ENCODE measurements at regions not wholly inside any gene's neighbourhood (a gene's known extent, or its start where the extent isn't known, plus 50 kb on each side); places are given as distances from the start of the nearest gene placed in this dataset.

DNA sequence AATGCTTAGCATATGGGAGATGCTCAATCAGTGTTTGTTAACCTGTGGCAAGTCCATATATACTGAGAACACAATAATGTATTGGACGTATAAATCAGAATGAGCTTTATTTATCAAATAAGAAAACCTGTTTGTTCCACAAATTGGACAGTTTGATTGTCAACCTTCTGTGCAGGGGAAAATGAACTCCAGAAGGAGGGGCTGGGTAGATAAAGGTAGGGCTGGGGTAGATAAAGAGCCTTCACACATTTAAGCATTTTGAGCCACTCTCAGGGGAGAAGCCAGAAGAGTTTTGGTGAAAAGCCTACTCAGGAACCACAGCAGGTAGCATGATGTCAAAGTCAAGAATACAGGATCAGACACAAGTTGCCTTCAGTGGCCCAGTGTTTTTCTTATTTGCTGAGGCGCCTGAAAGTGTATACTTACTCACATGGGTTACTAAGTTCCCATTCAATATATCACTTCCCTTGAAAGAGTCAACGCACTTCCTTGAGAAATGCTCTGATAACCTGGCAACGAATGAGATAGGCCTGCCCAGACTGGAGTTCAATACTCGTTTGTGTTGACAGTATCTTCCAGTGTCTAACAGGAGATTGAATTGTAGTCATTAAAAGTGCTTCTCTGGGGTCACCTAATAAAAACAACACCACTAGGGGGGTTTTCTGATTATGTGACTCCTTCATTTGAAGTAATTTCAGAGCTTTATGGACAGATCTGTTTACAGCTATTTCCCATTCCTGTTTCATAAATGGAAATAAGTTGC, 263.9 kb upstream of the CITED2 start:
- Mint-ChIP-seq H3K4me1 (ENCODE audit: low read depth, unreplicated experiment) (no peaks in the 10 kb centered on the region), H3K27ac (ENCODE audit: unreplicated experiment) (no peak overlapping the region), H3K27me3 (ENCODE audit: unreplicated experiment) (peaks cover 2% of the 10 kb centered on the region), H3K4me3 (ENCODE audit: unreplicated experiment) (no peak overlapping the region), H3K36me3 (ENCODE audit: unreplicated experiment) (no peaks in the 10 kb centered on the region), H3K9me3 (ENCODE audit: unreplicated experiment) (no peaks in the 10 kb centered on the region)
- TF ChIP-seq, protein P1, sequence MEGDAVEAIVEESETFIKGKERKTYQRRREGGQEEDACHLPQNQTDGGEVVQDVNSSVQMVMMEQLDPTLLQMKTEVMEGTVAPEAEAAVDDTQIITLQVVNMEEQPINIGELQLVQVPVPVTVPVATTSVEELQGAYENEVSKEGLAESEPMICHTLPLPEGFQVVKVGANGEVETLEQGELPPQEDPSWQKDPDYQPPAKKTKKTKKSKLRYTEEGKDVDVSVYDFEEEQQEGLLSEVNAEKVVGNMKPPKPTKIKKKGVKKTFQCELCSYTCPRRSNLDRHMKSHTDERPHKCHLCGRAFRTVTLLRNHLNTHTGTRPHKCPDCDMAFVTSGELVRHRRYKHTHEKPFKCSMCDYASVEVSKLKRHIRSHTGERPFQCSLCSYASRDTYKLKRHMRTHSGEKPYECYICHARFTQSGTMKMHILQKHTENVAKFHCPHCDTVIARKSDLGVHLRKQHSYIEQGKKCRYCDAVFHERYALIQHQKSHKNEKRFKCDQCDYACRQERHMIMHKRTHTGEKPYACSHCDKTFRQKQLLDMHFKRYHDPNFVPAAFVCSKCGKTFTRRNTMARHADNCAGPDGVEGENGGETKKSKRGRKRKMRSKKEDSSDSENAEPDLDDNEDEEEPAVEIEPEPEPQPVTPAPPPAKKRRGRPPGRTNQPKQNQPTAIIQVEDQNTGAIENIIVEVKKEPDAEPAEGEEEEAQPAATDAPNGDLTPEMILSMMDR (IDR thresholded peaks at IDR 0.05; ENCODE audit: partially characterized antibody, unreplicated experiment) = no peak
- DNase-seq = no peak

DNA sequence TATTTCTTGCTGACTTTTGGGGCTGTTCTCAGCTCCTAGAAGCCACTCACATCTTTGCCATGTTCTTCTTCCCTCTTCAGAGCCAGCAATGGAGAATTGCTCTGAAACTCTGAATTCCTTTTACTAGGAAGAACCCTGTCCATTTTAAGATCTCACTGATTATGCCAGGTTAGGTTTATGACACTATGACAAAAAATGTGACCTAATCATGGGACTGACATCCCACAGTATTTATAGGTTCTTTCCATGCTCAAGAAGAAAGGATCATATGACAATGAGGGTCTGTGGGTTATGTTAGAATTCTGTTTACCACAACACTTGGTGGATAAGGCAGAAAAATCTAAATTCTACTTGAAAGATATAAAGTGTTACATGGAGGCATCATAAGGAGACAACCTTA, 263.3 kb upstream of the CITED2 start:
- H3K4me1 Mint-ChIP-seq (ENCODE audit: low read depth, unreplicated experiment) = no peaks in the 10 kb centered on the region
- TF ChIP-seq, protein P1 (IDR thresholded peaks at IDR 0.05; ENCODE audit: partially characterized antibody, unreplicated experiment) = no peak
- DNase-seq = no peak
- peaks cover 2% of the 10 kb centered on the region for H3K27me3 Mint-ChIP-seq (ENCODE audit: unreplicated experiment)
- no peaks in the 10 kb centered on the region for H3K36me3 Mint-ChIP-seq (ENCODE audit: unreplicated experiment)
- H3K27ac Mint-ChIP-seq (ENCODE audit: unreplicated experiment) = no peak overlapping the region
- no peaks in the 10 kb centered on the region for H3K9me3 Mint-ChIP-seq (ENCODE audit: unreplicated experiment)
- no peak overlapping the region for H3K4me3 Mint-ChIP-seq (ENCODE audit: unreplicated experiment)

DNA sequence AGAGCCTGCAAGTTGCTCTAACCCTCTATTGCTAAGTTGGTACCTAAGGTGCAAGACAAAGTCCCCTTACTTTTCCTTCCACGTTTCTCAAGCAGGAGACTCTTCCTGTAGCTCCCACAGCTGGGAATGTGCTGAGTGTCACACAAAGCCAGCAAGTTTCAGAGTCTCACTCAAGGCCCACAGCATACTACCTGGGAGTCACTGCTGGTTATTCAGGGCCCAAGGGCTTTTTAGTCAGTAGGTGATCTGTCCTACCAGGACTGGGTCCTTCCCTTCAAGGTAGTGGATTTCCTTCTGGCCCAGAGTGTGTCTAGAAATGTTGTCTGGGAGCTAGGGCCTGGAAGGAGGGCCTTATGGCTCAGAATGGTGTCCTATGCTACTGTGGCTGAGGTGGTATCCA, 261.9 kb upstream of the CITED2 start:
- TF ChIP-seq, protein P1 (IDR thresholded peaks at IDR 0.05; ENCODE audit: partially characterized antibody, unreplicated experiment) = no peak
- no peaks in the 10 kb centered on the region for H3K4me1 Mint-ChIP-seq (ENCODE audit: low read depth, unreplicated experiment)
- H3K27me3 Mint-ChIP-seq (ENCODE audit: unreplicated experiment) = peaks cover 2% of the 10 kb centered on the region
- H3K27ac Mint-ChIP-seq (ENCODE audit: unreplicated experiment) = no peak overlapping the region
- DNase-seq = no peak
- H3K4me3 Mint-ChIP-seq (ENCODE audit: unreplicated experiment) = no peak overlapping the region
- H3K36me3 Mint-ChIP-seq (ENCODE audit: unreplicated experiment) = no peaks in the 10 kb centered on the region
- H3K9me3 Mint-ChIP-seq (ENCODE audit: unreplicated experiment) = no peaks in the 10 kb centered on the region

DNA sequence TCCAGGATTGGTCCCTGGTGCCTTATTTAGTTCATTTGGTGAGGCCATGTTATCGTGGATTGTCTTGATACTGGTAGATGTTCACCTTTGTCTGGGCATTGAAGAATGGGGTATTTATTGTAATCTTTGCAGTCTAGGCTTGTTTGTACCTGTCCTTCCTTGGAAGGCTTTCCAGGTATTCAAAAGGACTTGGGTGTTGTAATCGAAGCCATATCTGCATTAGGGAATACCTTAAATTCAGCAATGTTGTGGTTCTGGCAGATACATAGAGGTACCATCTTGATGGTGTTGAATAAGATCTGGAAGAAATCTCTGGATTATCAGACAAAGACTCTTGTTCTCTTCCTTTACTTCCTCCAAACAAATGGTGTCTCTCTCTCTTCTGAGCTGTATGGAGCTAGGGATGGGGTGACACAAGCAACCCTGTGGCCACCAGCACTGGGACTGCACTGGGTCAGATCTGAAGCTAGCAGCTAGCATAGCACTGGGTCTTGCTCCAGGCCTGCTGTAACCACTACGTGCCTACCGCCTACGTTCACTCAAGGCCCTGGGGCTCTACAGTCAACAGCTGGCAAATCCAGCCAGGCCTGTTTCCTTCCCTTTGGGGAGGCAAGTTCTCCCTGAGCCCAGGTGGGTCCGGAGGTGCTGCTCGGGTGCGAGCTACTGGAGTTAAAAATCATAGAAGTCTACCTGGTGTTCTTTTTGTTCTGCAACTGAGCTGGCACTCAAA, 261.1 kb upstream of the CITED2 start:
- no peak overlapping the region for H3K27ac Mint-ChIP-seq (ENCODE audit: unreplicated experiment)
- no peaks in the 10 kb centered on the region for H3K36me3 Mint-ChIP-seq (ENCODE audit: unreplicated experiment)
- no peak overlapping the region for H3K4me3 Mint-ChIP-seq (ENCODE audit: unreplicated experiment)
- TF ChIP-seq, protein P1 (IDR thresholded peaks at IDR 0.05; ENCODE audit: partially characterized antibody, unreplicated experiment) = no peak
- no peaks in the 10 kb centered on the region for H3K9me3 Mint-ChIP-seq (ENCODE audit: unreplicated experiment)
- peaks cover 4% of the 10 kb centered on the region for H3K27me3 Mint-ChIP-seq (ENCODE audit: unreplicated experiment)
- no peaks in the 10 kb centered on the region for H3K4me1 Mint-ChIP-seq (ENCODE audit: low read depth, unreplicated experiment)
- DNase-seq = no peak

DNA sequence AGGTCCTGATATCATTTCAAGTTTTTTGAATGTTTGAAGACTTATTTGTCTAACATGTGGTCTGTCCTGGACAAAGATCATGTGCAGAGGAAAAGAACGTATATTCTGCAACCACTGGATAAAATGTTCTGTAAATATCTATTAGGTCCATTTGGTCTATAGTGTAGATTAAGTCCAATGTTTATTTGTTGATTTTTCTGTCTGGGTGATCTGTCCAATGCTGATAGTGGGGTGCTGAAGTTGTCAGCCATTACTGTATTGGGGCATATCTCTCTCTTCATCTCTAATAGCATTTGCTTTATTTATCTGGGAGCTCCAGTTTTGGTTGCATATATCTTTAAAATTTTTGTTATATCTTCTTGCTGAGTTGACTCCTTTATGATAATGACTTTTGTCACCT, 258.4 kb upstream of the CITED2 start:
- TF ChIP-seq, protein P1 (IDR thresholded peaks at IDR 0.05; ENCODE audit: partially characterized antibody, unreplicated experiment) = no peak

More for the DNA sequence above, 258.4 kb upstream of the CITED2 start:
- no peaks in the 10 kb centered on the region for H3K36me3 Mint-ChIP-seq (ENCODE audit: unreplicated experiment)
- H3K4me1 Mint-ChIP-seq (ENCODE audit: low read depth, unreplicated experiment) = no peaks in the 10 kb centered on the region
- H3K27ac Mint-ChIP-seq (ENCODE audit: unreplicated experiment) = no peak overlapping the region
- no peak for DNase-seq
- no peak overlapping the region for H3K4me3 Mint-ChIP-seq (ENCODE audit: unreplicated experiment)
- H3K27me3 Mint-ChIP-seq (ENCODE audit: unreplicated experiment) = peaks cover 4% of the 10 kb centered on the region
- no peaks in the 10 kb centered on the region for H3K9me3 Mint-ChIP-seq (ENCODE audit: unreplicated experiment)

All from glutamatergic neuron (in vitro differentiated cells).